SK-N-SH treated with all-trans-retinoic acid at 6 μM for 48 hours (cell line): ENCODE measurements at regions not wholly inside any gene's neighbourhood (a gene's known extent, or its start where the extent isn't known, plus 50 kb on each side); places are given as distances from the start of the nearest gene placed in this dataset.

Experiments used
- ARNTL ChIP-seq: fragments of 450-650 bp; formaldehyde crosslinking; IDR thresholded peaks from 2 replicates; pipeline ENCODE4 v1.5.0; 2020; ENCODE audit warnings: low read depth, mild to moderate bottlenecking, moderate library complexity, borderline replicate concordance
- BACH2 ChIP-seq: fragments of 250-450 bp; sonication (Bioruptor Pico); IDR thresholded peaks from 2 replicates; pipeline ENCODE4 v1.9.0; 2021; ENCODE audit warnings: mild to moderate bottlenecking, borderline replicate concordance
- OSR1 ChIP-seq: fragments of 250-450 bp; sonication (Bioruptor Pico); IDR thresholded peaks from 2 replicates; pipeline ENCODE4 v1.8.0; 2022; ENCODE audit warnings: moderate library complexity, mild to moderate bottlenecking, inconsistent platforms
- PATZ1 ChIP-seq: fragments of 250-450 bp; sonication (Bioruptor Pico); IDR thresholded peaks from 2 replicates; pipeline ENCODE4 v1.8.0; 2020; ENCODE audit warnings: mild to moderate bottlenecking, moderate library complexity, borderline replicate concordance
- RARB ChIP-seq: fragments of 250-450 bp; sonication (Bioruptor Pico); IDR thresholded peaks from 2 replicates; pipeline ENCODE4 v1.8.0; 2021; ENCODE audit warnings: mild to moderate bottlenecking, moderate library complexity
- TCF4 ChIP-seq: fragments of 250-450 bp; sonication (Bioruptor Pico); IDR thresholded peaks from 2 replicates; pipeline ENCODE4 v1.8.0; 2021; ENCODE audit warnings: mild to moderate bottlenecking, moderate library complexity, borderline replicate concordance
- ZC3H10 ChIP-seq: fragments of 250-450 bp; sonication (Bioruptor Pico); IDR thresholded peaks from 2 replicates; pipeline ENCODE4 v1.5.1; 2021; ENCODE audit warnings: mild to moderate bottlenecking, moderate library complexity

- TF ChIP-seq RARB (CRISPR knock-in tag) (no peak), OSR1 (CRISPR knock-in tag) (no peak), ZC3H10 (no peak), PATZ1 (no peak), BACH2 (no peak), TCF4 (CRISPR knock-in tag) (no peak), ARNTL (CRISPR knock-in tag) (no peak)
Measured at GRCh38 chr9:108759399-108759798, 96.4 kb downstream of the ACTL7B start.
